Hepatocyte (in vitro differentiated cells): ENCODE measurements at regions not wholly inside any gene's neighbourhood (a gene's known extent, or its start where the extent isn't known, plus 50 kb on each side); places are given as distances from the start of the nearest gene placed in this dataset.

Experiments
- CTCF ChIP-seq: fragments of 200-600 bp; sonication (generic); IDR thresholded peaks from 2 replicates; pipeline ENCODE4 v1.5.1; 2016; ENCODE audit warnings: antibody characterized with exemption, mild to moderate bottlenecking; ENCODE audit not compliant: poor library complexity
- EZH2 ChIP-seq: fragments of 200-600 bp; sonication (generic); IDR thresholded peaks from 2 replicates; pipeline ENCODE4 v1.6.1; 2016; ENCODE audit warnings: antibody characterized with exemption, mild to moderate bottlenecking, borderline replicate concordance

GRCh38 chr12:58665375-58665774 lies 254.9 kb downstream of the LRIG3 start:
- no peak for TF ChIP-seq CTCF
- no peak for TF ChIP-seq EZH2
